NCI-H748 (cell line): ENCODE measurements at regions not wholly inside any gene's neighbourhood (a gene's known extent, or its start where the extent isn't known, plus 50 kb on each side); places are given as distances from the start of the nearest gene placed in this dataset.
"Not testable (repeated sequence)": the region's sequence is repeated elsewhere in the genome, so short reads cannot be mapped to it uniquely, and the experiment has no call there.

Experiments
- DNase-seq: peaks from one replicate; lab custom pipeline; 2025; ENCODE audit not compliant: unreplicated experiment; lab: John Stamatoyannopoulos, UW

- DNase-seq, result no peak
Measured at GRCh38 chr21:26331205-26331980, 160.8 kb upstream of the APP start.

- no peak for DNase-seq
Measured at GRCh38 chr21:26320596-26320995, 150.0 kb upstream of the APP start.

- DNase-seq, result no peak
Measured at GRCh38 chr21:26307640-26308039, 137.1 kb upstream of the APP start.

- DNase-seq, result no peak
Measured at GRCh38 chr21:26297851-26298250, 127.3 kb upstream of the APP start.

- DNase-seq, result no peak
Measured at GRCh38 chr21:26293141-26293946, 122.8 kb upstream of the APP start.

- DNase-seq, result no peak
Measured at GRCh38 chr21:26288026-26288425, 117.5 kb upstream of the APP start.

DNA sequence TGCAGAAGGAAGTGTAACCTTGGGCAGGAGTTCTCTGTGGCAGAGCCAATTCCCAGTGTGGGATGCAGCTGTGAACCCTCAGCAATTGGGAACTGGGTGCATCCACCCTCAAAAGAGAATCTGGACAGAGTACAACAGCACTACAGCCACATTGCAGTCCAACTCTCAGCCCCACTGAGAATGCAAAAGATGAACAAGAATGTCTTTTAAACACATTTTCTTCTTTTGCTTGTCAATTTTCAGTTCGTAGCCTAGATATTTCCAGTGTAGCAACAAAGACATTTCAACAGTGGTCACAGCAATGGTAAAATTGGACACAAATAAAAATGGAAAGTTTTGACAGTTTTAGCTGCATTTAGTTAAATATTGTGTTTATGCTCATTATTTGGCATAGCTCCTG lies 114.0 kb upstream of the APP start:
- no peak for DNase-seq

GRCh38 chr21:26282058-26282457 lies 111.5 kb upstream of the APP start:
- DNase-seq, result no peak

DNA sequence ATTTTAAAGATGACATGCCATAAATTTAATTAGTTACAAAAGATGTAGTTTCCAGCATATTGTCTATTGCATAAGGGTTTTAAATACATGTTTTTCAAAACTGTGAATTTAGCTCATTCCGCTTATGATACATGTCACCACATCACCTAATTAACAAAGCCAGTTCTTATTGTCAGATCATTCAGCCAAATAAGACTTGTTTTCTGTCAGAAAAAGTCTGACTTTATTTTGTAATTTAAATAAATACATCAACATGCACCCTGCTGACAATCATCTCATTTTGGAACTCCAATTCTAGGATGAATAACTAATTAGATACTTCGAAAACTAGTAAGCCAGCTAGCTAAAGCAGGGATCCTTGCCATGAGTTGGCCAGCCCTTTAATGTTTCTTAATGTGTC lies 110.9 kb upstream of the APP start:
- no peak for DNase-seq

DNA sequence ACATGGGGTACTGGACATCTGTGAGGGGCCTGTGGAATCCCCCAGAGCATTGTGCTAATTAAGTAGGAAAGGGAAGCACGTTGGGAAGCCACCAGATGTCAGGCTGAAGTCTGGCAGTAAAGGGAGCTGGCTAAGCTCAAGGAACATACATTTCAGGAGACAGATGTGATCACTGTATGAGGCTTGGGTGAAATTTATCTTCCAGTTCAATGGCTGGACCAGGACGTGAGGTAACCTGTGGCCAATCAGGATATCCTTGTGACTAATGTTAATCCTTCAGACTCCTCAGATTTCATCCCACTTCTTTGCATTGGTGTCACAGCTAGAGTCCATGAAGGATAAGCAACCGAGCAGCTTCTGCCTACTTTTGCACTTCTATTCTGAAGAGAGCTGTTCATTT lies 110.2 kb upstream of the APP start:
- DNase-seq, result no peak

- no peak for DNase-seq
Measured at GRCh38 chr21:26280148-26280547, 109.6 kb upstream of the APP start.

GRCh38 chr21:26275801-26276200 lies 105.2 kb upstream of the APP start:
- no peak for DNase-seq

DNA sequence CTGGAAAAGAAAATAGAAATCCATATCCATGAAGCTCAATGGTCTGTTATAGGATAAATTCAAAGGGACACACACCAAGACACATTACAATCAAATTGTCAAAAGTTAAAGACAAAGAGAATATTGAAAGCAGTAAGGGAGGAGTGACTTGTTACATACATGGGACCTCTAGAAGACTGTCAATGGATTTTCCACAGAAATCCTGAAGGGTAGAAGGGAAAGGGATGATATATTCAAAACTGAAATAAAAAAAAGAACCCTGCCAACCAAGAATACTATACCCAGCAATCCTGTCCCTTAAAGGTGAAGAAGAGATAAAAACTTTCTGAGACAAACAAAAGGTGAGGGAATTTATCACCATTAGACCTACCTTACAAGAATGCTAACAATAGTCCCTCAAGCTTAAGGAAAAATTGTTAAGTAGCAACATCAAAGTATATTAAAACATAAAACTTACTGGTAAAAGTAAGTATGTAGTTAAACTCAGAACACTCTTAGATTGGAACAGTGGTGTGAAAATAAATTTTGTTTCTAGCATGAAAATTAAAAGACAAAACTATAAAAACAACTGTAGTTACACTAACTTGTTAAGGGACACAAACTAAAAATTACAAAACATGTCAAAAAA lies 103.2 kb upstream of the APP start:
- no peak for DNase-seq

DNA sequence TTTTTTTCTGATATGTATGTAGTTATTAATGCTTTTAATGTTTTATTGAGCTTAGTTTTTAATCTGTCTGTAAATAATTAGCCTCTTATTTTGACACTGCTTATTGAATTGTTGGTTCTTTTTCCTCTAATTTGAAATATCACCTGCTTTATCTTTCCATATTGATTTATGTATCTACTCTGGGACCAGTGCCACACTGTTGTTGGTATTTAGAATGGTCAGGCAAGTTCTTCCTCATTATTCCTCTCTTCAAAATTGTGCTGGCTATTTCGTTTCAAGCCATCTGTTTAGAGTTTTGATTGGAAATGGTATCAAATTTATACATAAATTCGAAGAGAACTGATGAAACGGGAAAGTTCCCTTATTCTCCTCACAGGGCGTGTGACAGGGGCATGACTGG lies 96.8 kb upstream of the APP start:
- no peak for DNase-seq

DNA sequence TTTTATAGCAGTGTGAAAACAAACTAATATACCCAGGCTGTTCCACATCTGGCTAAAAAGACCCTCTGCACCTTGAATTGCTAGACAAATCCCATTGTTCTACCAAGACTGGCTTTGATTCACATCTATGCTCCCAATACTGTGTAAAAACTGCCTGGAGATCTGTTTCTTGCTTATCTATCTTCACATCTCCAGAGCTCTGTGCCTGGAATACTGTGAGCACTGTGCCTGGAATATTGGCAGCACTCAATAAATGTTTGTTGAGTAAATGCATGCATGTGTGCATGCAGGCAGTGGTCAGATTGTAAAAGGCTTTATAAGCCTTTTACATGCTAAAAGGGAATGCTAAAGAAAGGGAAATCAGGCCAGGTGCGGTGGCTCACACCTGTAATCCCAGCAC lies 75.5 kb upstream of the APP start:
- DNase-seq, result no peak

GRCh38 chr21:26245428-26245827 lies 74.9 kb upstream of the APP start:
- DNase-seq, result no peak

DNA sequence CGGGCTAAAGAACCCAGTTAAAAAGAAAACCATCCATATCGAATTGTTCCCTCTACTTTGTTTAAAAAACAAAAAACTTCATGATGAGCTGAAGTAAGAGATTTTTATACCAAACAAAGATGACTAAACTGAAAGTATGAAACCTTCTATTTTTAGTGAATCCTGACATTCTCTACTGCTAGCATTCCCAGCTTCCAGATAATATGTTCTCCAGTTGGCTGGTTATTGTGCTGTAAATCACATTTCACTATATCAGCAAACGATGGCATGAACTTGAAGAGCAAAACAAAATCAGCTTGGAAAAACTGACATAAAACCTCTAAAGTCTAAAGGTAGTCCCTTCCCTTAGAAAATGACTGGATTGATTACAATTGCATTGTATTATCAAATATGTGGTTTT lies 68.1 kb upstream of the APP start:
- no peak for DNase-seq

GRCh38 chr21:26236281-26236680 lies 65.7 kb upstream of the APP start:
- DNase-seq, result no peak

DNA sequence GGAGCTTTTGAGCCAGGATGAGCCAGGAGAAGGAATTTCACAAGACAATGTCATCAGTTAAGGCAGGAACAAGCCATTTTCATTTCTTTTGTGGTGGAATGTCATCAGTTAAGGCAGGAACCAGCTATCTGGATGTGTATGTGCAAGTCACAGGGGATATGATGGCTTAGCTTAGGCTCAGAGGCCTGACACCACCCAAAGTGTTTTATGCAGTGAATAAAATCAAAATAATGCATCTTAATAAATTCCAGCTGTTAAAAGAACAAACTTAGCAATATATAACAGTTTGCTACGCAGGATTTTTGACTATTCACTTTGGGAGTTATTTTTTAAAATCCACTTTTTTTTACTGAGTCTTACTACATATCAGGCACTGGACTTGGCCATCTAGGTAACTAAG lies 62.7 kb upstream of the APP start:
- DNase-seq, result not testable (repeated sequence)

DNA sequence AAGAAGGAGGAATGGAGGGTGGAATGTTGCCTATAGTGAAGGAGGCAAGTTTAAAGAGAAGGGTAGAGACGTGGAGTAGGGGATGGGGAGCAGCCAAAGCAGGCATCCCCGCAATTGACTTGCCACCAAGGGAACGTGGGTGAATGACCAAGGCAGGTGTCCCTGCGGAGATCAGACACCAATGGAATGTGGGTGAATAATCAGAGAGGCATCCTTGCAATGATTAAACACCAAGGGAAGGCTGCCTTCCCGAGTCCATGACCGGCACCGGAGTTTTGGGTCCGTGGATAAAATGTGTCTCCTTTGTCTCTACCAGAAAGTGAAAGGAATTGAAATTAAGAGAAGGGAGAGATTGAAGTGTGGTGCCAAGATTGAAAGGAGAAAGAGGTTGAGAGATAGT lies 61.9 kb upstream of the APP start:
- DNase-seq, result not testable (repeated sequence)

GRCh38 chr21:26227130-26227529 lies 56.6 kb upstream of the APP start:
- DNase-seq, result no peak

GRCh38 chr21:26226724-26227123 lies 56.2 kb upstream of the APP start:
- DNase-seq, result no peak
